Common myeloid progenitor, CD34-positive (primary cell): ENCODE measurements at regions not wholly inside any gene's neighbourhood (a gene's known extent, or its start where the extent isn't known, plus 50 kb on each side); places are given as distances from the start of the nearest gene placed in this dataset.
"Not testable (repeated sequence)": the region's sequence is repeated elsewhere in the genome, so short reads cannot be mapped to it uniquely, and the experiment has no call there.

Experiments
- CTCF ChIA-PET: fragments of 350-600 bp; sonication (Branson Sonifier 250); formaldehyde crosslinking; loops from one replicate; lab custom pipeline; 2021; ENCODE audit warnings: antibody characterized with exemption; lab: Charles Lee
- POLR2A ChIA-PET: fragments of 350-600 bp; sonication (Branson Sonifier 250); formaldehyde crosslinking; loops from one replicate; lab custom pipeline; 2021; ENCODE audit warnings: antibody characterized with exemption; lab: Charles Lee
- DNase-seq, 3 donors: peaks; one replicate each; pipeline versions ENCODE4 v3.0.0 to v3.0.0-alpha.2; 2013
- H3K27ac ChIP-seq, 2 experiments: 1 replicate in 1 of 2; 2 replicates in 1 of 2; pipeline ENCODE4 v1.7.0; 2013; ENCODE audit warnings: inconsistent platforms in 2 of 2, low read length in 2 of 2, mild to moderate bottlenecking in 2 of 2, low read depth in 1 of 2, moderate library complexity in 1 of 2; ENCODE audit not compliant: severe bottlenecking in 2 of 2, insufficient read depth in 1 of 2, poor library complexity in 1 of 2
- H3K27me3 ChIP-seq, 5 experiments: replicated peaks in 2 of 5; 1 replicate in 3 of 5; 2 replicates in 2 of 5; pipeline versions ENCODE4 v1.6.1 to v1.7.0; 2013; ENCODE audit warnings: low read length in 4 of 5, mild to moderate bottlenecking in 2 of 5, moderate library complexity in 2 of 5, inconsistent platforms in 1 of 5; ENCODE audit not compliant: insufficient read depth in 5 of 5, control insufficient read depth in 4 of 5
- H3K36me3 ChIP-seq, 4 experiments: 1 replicate in 2 of 4; 2 replicates in 2 of 4; pipeline versions ENCODE4 v1.6.1 to v1.7.0; 2013; ENCODE audit warnings: low read length in 3 of 4, control low read depth in 1 of 4, mild to moderate bottlenecking in 1 of 4; ENCODE audit not compliant: control insufficient read depth in 4 of 4, insufficient read depth in 4 of 4
- H3K4me1 ChIP-seq, 4 experiments: 1 replicate in 3 of 4; 2 replicates in 1 of 4; pipeline versions ENCODE4 v1.6.1 to v1.7.1; 2013; ENCODE audit warnings: low read length in 3 of 4, mild to moderate bottlenecking in 3 of 4, control low read depth in 1 of 4, inconsistent platforms in 1 of 4, moderate library complexity in 1 of 4; ENCODE audit not compliant: control insufficient read depth in 4 of 4, insufficient read depth in 4 of 4; ENCODE audit errors: control extremely low read depth in 1 of 4
- H3K4me3 ChIP-seq, 7 experiments: 1 replicate in 4 of 7; 2 replicates in 3 of 7; pipeline versions ENCODE4 v1.5.1 to v1.7.0; 2013; ENCODE audit warnings: mild to moderate bottlenecking in 7 of 7, low read length in 6 of 7, moderate library complexity in 6 of 7, inconsistent platforms in 2 of 7, low read depth in 2 of 7, control low read depth in 1 of 7; ENCODE audit not compliant: insufficient read depth in 4 of 7, control insufficient read depth in 1 of 7; ENCODE audit errors: extremely low read depth in 1 of 7
- H3K9me3 ChIP-seq, 5 experiments: 1 replicate in 4 of 5; 2 replicates in 1 of 5; pipeline versions ENCODE4 v1.6.1 to v1.7.1; 2013; ENCODE audit warnings: low read length in 4 of 5, mild to moderate bottlenecking in 2 of 5, inconsistent platforms in 1 of 5, low read depth in 1 of 5, moderate library complexity in 1 of 5; ENCODE audit not compliant: control insufficient read depth in 4 of 5, insufficient read depth in 2 of 5; ENCODE audit errors: control extremely low read depth in 1 of 5
- WGBS: methylation state at CpG from one replicate; pipeline ENCODE4 v1.1.5; 2013; ENCODE audit not compliant: insufficient coverage; 5-methylcytosine and 5-hydroxymethylcytosine counted together

GRCh38 chr2:43065036-43065435 is 161.4 kb downstream of the ZFP36L2 start:
- Histone ChIP-seq H3K27me3 (no peaks in the 10 kb centered on the region), H3K4me1 (peaks cover 0 to 16% (median 6%) of the 10 kb centered on the region in 4 experiments), H3K36me3 (no peaks in the 10 kb centered on the region), H3K27ac (no peak overlapping the region), H3K4me3 (no peak overlapping the region), H3K9me3 (peaks cover 0 to 5% (median 0%) of the 10 kb centered on the region in 5 experiments)
- 83% methylated on average over 3 of the region's 3 CpGs for WGBS
- ChIA-PET POLR2A (no interaction called here), CTCF (interaction anchor here (1.1 kb wide), 1 partner anchor 87 kb away, joined by 4 read pairs; no protein-coding TSS in a partner anchor)
- no peak for DNase-seq

- CTCF ChIA-PET, POLR2A ChIA-PET: not testable (repeated sequence)
- WGBS = no CpG with 5 or more reads among the region's 32 CpGs
Measured at GRCh38 chr2:43063096-43063495, 163.3 kb downstream of the ZFP36L2 start.

GRCh38 chr2:43062058-43062457 is 164.3 kb downstream of the ZFP36L2 start:
- no peaks in the 10 kb centered on the region for H3K27me3 ChIP-seq
- POLR2A ChIA-PET = no interaction called here
- no peak overlapping the region for H3K4me3 ChIP-seq
- CTCF ChIA-PET = interaction anchor here (2.5 kb wide), 1 partner anchor 15 kb away, joined by 7 read pairs; no protein-coding TSS in a partner anchor
- H3K36me3 ChIP-seq = no peaks in the 10 kb centered on the region
- no peak overlapping the region for H3K27ac ChIP-seq
- peaks cover 0 to 5% (median 0%) of the 10 kb centered on the region in 5 experiments for H3K9me3 ChIP-seq
- peaks cover 3 to 43% (median 29%) of the 10 kb centered on the region in 4 experiments for H3K4me1 ChIP-seq
- no peak for DNase-seq

More at GRCh38 chr2:43063096-43063495, 163.3 kb downstream of the ZFP36L2 start:
- not testable (repeated sequence) for DNase-seq, H3K36me3 ChIP-seq, H3K27ac ChIP-seq, H3K9me3 ChIP-seq, H3K27me3 ChIP-seq, H3K4me3 ChIP-seq
- H3K4me1 ChIP-seq = peaks cover 3 to 33% (median 22%) of the 10 kb centered on the region in 4 experiments

- WGBS = 89% methylated on average over 2 of the region's 3 CpGs
- no peak overlapping the region for H3K4me3 ChIP-seq
- no peak for DNase-seq
- no peaks in the 10 kb centered on the region for H3K27me3 ChIP-seq
- no peaks in the 10 kb centered on the region for H3K36me3 ChIP-seq
- H3K4me1 ChIP-seq = peaks cover 3 to 49% (median 26%) of the 10 kb centered on the region in 4 experiments
- H3K27ac ChIP-seq = no peak overlapping the region
- ChIA-PET POLR2A (no interaction called here), CTCF (interaction anchor here (1.3 to 2.5 kb wide), 2 partner anchors 13 to 232 kb away, joined by 3 to 7 read pairs; no protein-coding TSS in a partner anchor)
- peaks cover 0 to 5% (median 0%) of the 10 kb centered on the region in 5 experiments for H3K9me3 ChIP-seq
Measured at GRCh38 chr2:43060390-43061016, 165.9 kb downstream of the ZFP36L2 start.

- Histone ChIP-seq H3K27me3 (no peaks in the 10 kb centered on the region), H3K9me3 (peaks cover 0 to 5% (median 0%) of the 10 kb centered on the region in 5 experiments), H3K4me3 (no peak overlapping the region), H3K4me1 (peaks cover 3 to 51% (median 31%) of the 10 kb centered on the region in 4 experiments), H3K27ac (peak overlapping the region; percentile 5 to 34), H3K36me3 (no peaks in the 10 kb centered on the region)
- ChIA-PET CTCF (interaction anchor here (0.7 to 1.2 kb wide), 2 partner anchors 23 to 42 kb away, joined by 3 read pairs; no protein-coding TSS in a partner anchor), POLR2A (no interaction called here)
- WGBS = 17% methylated on average over 6 of the region's 12 CpGs
- peak; percentile 88 to 96 (median 96) for DNase-seq
Measured at GRCh38 chr2:43059183-43059897, 167.1 kb downstream of the ZFP36L2 start.

GRCh38 chr2:43058726-43059110 is 167.7 kb downstream of the ZFP36L2 start:
- DNase-seq = no peak
- Histone ChIP-seq H3K4me1 (peaks cover 3 to 52% (median 32%) of the 10 kb centered on the region in 4 experiments), H3K36me3 (no peaks in the 10 kb centered on the region), H3K9me3 (peaks cover 0 to 5% (median 0%) of the 10 kb centered on the region in 5 experiments), H3K27me3 (no peaks in the 10 kb centered on the region), H3K27ac (no peak overlapping the region), H3K4me3 (no peak overlapping the region)
- 86% methylated on average over 1 of the region's 3 CpGs for WGBS
- CTCF ChIA-PET = interaction anchor here (0.9 kb wide), 1 partner anchor 68 kb away, joined by 3 read pairs; no protein-coding TSS in a partner anchor
- POLR2A ChIA-PET = no interaction called here
